ENCODE measurements at regions not wholly inside any gene's neighbourhood (a gene's known extent, or its start where the extent isn't known, plus 50 kb on each side); places are given as distances from the start of the nearest gene placed in this dataset.

GRCh38 chr7:46932306-46932675, 649.6 kb downstream of the TNS3 start:
- no peak for TF ChIP-seq CTCF (conservative IDR thresholded peaks at IDR 0.05; ENCODE audit: low read length)
- no peak for TF ChIP-seq EZH2phosphoT487 (IDR thresholded peaks at IDR 0.05; ENCODE audit: borderline replicate concordance, low read depth, low read length)
